NCI-H128 (cell line): ENCODE measurements at regions not wholly inside any gene's neighbourhood (a gene's known extent, or its start where the extent isn't known, plus 50 kb on each side); places are given as distances from the start of the nearest gene placed in this dataset.

Source experiments
- DNase-seq: peaks from one replicate; lab custom pipeline; 2025; ENCODE audit not compliant: unreplicated experiment; lab: John Stamatoyannopoulos, UW

DNA sequence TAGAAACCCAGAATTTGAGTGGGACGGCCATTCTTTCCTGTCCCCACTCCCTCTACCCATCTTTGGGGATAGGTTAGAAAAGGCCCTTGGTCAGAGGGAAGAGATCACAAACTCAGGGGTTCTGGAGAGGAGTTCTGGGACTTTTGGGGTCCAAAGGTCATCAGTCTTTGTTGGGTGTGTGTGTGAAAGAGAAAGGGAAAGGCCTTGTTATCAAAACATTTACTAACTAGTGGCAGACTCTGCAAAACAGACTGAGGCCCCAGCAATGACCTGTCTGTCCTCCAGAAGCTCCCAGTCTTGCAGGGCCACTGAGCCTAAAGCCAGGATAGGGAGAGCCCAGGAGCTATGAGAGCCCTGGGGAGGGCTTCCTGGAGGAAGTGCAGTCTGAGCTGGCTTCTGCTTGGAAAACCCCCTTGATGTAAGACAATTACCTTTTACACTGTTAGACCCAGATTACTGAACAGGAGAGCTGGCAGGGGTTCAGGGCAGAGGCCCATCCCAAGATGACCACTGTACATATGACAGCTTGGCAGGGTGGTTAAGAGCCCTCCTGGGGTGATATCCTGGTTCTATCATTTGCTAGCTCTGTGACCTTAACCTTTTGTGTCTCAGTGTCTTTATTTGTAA lies 429.1 kb upstream of the CCDC196 start:
- no peak for DNase-seq

- no peak for DNase-seq
Observed at GRCh38 chr14:66065188-66065587, 421.0 kb upstream of the CCDC196 start.

DNA sequence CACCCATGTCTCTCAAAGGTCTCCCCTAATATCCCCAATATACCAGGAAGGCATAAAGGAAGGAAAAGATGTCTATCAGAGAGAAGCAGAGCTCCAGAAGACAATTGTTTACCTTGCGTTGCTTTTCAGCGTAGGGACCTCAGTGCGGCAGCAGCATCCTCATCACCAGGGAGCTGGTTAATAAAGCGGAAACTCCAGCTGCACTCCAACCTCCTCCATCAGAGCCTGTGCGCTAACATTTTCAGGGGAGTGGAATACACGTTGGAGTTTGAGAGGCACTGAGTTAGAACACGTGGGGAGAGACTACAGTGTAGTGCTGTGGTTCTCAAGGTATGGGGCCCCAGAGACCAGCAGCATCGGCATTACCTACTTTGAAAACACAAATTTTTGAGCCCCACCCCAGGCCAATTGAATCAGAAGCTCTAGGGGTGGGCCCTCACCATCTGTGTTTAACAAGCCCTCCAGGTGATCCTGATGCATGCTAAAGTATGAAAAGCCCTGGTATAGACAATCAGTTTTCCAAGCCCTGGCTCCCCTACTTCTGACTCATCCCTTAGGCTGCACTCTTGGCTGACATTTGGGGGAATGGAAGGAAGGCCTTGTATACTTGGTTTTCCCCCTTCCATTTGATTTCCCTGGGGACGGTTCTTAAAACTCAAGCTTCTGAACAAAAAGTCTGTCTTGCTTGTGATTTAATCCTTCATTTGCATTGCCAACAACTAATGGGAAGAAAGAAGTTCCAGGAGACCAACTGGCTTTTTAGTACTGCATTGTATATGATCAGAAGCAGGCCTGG lies 419.0 kb upstream of the CCDC196 start:
- DNase-seq = no peak

DNA sequence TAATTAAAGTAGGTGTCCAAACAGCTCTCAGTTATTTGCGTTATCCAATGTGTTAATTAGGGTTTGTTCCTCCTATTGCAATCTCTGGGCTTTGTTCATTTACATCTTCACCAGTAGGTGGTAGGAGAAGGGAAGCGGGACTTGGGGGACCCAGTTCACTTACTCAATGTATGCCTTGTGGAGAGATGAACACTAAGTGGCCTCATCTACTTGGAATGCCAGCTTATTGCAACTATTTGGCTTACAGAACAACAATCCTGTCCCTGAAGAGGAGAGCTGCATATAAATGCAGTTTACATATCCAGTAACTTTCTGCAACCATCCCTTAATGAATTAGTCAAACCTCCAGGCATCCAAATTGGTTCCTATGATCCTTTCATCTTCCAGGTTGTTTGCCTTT lies 417.1 kb upstream of the CCDC196 start:
- DNase-seq = no peak

GRCh38 chr14:66069830-66070541 lies 416.2 kb upstream of the CCDC196 start:
- no peak for DNase-seq

DNA sequence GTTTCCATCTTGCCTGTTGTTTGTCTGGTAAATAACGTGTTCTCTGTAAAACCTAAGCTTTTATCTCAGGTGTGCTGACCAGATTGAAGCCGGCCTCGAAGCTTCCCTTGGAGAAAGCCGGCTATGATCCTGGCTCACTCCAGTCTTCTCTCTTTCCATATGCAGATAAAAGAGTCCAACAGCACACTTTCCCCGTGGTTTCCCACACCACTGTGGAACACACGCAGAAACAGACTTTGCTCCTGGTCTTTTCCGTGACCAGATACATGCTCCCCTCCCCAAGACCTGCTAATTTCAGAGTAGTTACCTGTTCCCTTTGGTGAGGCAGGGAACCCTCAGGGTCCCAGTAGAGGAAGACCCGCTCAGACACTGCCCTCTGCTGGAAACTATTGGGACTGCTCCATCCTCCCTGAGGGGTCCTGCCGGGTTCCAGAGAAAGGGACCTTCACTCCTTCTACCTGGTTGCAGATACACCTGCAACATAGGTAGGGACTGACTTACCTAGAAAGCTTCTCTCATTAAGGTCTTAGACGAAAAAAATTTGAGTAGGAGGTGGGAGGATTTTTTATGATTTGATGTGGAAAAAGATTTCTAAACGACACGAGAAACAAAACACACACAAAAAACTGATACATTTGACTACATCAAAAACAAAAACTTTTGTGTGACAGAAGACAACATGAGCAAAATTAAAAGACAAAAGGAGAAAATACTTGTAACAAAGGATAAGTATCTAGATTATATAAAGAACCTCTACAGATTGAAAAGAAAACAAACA lies 415.4 kb upstream of the CCDC196 start:
- no peak for DNase-seq

DNA sequence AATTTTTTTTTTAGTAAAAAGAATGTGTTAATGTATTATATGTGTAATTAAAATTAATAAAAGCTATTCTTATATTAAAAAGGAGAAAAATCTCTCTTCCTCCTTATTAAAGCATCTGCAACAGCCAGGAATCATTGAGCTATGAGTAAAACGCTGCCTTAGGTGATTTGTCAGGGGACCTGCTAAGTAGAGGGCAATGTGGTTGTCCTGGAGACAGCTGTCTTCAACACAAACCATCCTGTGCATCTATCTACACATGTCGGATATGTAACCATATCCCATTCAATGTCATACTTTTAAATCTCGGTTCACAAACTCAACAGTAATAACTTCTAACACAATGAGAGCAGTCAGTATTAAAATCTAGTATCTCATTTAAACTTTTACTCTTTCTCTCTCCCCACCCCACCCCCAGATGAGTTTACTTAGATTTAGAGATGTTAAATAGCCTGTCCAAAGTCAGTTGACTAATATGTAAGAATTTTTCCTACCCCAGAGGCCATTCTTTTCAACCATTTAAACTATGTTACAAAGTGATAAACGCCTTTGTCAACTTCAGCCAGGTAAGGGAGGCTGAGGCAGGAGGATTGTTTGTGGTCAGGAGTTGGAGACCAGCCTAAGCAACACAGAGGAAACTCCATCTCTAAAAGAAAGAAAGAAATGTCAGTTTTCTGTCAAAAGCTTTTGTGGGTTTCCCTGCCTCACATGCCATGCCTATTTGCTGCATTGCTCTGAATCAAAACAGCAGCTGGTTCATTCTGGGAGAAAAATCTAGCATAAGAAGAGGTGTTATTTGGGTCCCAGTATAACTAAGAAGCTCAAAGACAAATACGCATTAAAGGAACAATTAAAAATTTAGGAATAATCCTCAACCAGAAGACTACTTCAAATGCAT lies 413.7 kb upstream of the CCDC196 start:
- DNase-seq = no peak

DNA sequence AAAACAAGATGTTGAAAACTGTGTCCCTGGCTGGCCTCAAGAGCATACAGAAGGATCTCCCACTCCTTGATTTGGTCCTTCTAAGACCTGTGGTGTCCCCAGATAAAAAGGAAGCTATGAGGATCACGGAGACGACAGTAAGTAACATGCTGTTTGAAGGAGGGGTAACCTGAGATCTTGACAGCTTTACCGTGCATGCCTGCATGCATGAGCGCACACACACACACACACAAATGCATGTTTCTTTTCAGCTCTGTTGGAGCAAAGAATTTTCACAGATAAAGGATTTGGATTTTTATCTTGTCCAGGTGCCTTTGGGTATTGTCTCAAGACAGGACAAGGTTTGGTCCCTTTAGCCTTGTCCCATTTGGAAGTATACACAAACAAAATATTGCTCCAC lies 411.6 kb upstream of the CCDC196 start:
- DNase-seq = no peak

DNA sequence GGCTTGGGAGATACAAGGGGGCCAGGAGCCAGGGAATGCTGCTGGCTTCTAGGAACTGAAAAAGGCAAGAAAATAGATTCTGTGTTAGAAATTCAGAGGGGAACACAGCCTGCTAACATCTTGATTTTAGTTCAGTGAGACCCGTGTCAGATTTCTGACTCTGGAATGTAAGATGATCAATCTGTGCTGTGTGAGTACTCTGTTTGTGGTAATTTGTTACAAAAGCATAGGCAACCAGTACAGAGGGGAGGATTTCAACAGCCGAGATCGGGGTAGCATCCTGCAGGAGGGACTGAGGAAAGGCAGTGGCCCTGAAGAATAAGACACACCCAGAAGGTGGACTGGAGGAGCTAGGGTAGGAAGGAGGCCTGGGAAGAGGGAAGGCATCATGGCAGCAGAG lies 410.0 kb upstream of the CCDC196 start:
- DNase-seq = no peak

- no peak for DNase-seq
Observed at GRCh38 chr14:66078006-66078405, 408.2 kb upstream of the CCDC196 start.

DNA sequence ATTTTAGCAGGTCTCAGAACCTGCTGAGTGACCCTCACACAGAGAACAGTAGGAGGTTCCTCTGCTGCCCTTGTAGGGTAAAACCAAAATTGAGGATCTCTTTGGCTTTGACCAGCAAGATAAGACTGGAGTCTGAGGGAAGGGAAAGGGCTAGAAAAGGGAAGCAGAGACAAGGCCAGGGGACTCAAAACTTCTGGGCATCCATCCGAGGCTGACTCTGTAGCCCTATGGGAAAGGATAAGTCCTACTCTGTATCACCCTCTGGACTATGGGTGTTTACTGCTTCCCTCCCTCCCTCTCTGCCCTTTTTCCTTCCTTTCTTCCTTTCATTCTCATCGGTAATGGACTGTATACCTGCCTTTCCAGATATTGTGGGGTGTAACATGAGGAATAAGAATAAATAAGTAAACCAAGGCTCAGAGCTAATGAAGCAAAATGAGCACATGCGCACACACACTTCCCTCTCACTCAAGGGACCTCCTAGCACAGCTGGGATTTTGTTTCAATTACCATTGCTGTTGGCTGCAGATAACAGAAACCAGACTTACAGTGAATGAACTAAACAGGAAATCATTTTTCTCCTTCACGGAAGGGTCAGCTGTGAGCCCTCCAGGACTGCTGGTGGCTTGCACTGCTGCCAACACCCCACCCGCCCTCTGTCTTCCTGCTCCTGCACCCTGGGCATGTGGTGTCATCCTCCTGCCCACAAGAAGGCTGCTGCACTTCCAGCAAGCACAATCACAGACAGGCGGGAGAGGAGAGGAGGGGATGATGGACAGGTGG lies 404.4 kb upstream of the CCDC196 start:
- DNase-seq = no peak

DNA sequence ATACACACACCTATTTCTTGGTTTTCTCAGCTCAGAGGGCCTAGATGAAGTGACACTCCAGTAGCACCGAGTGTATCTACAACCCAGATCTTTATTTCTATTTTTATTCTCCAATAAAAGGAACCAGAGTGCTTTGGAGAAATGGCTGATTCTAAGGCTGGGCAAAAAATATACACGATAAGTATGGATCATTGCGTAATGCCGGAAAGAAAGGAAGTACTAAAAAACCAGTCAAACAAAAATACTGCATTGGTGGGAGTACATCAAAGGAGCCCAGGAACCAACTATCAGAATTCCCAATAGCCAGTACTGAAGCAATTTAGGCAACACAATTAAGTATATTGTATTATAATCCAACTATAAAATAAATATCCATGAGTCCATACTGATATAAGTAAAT lies 400.9 kb upstream of the CCDC196 start:
- DNase-seq = no peak

- DNase-seq = no peak
Observed at GRCh38 chr14:66085665-66086064, 400.5 kb upstream of the CCDC196 start.

- no peak for DNase-seq
Observed at GRCh38 chr14:66087231-66087630, 398.9 kb upstream of the CCDC196 start.

DNA sequence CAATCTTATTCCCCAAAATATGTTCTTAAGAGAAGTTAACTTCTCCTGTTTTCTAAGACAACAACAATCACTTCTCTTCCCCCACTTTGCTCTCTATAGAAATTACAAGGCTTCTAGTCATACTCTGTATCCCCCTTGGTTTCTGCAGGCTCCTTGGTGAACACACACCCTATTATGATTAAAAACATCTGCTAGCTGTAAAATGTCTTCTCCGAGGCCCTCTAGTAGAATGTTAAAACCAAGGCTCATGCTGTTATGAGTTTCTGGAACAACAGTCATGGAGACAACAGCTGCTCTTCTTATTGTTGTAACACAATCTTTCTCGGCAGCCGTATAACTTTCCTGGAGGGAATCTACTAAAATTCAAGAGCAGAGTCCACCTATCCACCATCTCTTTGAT lies 397.5 kb upstream of the CCDC196 start:
- DNase-seq = no peak

DNA sequence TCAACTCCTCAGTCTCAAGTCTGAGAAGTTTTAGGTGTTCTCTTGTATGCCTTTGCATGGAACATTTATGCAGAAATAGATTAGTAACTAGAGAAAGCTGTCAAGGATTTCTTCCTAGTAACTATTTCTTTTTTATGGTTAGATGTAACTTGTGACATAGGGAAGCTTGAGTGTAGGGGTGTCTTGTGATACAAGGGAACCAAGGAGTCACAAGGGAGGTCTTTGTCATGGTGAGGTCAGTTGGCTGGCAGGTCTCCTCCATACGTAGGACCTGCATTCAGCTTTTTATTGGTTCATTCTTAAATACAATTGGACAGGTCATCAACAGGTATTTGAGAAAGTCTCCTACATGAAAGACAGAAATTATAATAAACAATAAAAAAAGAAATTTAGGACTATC lies 394.0 kb upstream of the CCDC196 start:
- DNase-seq = no peak

DNA sequence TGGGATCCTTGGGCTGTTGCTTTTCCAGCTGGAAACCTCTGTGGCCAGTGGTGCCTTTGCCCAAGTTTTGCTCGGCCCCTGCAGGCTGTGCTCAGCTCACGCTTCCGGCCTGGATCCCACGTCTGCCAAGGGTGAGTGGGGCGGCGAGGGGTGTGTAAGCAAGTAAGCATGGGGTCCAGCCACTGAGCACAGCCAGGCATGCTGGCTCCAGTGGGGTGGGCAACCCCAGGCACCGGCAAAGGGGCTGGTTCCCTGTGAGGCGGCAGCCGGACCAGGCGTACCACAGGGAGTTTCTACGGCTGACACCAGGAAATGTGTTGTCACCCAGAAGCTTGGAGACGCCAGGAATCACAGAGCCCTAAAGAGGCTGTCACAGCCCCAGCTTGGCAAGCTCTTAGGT lies 393.4 kb upstream of the CCDC196 start:
- DNase-seq = no peak

DNA sequence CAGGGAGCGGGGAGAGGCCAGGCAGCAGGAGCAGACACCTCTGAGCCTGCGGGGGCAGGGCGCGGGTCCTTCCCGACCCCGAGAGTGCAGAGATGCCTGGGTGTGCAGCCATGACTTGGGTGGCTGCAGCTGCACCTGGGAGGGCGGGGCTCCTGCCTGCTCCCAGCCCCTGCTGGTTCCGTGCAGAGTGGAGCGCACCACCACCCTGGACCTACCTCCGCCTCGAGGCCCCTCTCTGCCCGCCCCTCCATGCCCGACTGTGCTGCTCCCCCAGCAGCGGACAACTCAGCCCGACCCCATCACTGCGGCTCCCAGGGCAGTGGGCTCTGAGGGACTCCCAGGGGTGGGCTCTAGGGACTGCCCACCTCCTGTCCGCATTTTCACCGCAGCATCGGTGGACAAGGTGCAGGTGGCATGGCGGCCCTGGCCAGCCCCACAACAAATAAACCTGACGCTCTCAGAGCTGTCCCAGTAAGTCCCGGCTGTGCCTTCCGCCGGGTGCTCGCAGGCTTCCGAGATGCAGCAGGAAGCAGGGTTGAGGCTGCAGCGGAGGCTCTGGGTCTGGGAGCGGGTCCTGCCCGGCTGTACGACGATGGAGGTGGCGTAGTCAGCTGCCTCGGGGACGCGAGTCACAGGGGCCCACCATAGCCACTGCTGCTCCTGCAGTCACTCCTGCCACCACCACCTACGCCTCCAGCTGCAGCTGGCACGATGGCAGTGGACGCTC lies 392.0 kb upstream of the CCDC196 start:
- DNase-seq = no peak

DNA sequence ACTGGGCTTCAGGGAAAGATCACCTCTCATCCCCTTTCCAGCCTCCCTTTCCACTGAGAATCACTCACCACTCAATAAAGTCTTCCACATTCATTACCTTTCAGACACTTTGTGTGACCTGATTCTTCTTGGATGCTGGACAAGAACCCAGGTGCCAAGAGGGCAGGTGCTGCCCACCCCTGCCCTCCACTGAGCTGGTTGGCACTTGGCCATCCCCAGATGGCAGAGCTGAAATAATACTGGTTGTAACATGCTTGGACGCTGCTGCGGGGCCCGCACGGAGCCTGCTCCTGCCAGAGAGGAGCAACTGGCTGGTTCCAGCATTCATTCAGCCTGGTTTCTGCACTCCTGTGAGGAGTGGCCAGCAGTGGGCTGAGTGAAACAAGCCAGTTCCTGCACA lies 386.7 kb upstream of the CCDC196 start:
- no peak for DNase-seq
